HUES6 (cell line): ENCODE measurements at regions not wholly inside any gene's neighbourhood (a gene's known extent, or its start where the extent isn't known, plus 50 kb on each side); places are given as distances from the start of the nearest gene placed in this dataset.
"Not testable (repeated sequence)": the region's sequence is repeated elsewhere in the genome, so short reads cannot be mapped to it uniquely, and the experiment has no call there.

Experiments used
- H3K27ac ChIP-seq: 2 replicates; pipeline ENCODE4 v1.7.0; 2013; ENCODE audit warnings: low read depth, mild to moderate bottlenecking, low read length, inconsistent platforms
- H3K27me3 ChIP-seq: 2 replicates; pipeline ENCODE4 v1.6.1; 2013; ENCODE audit warnings: low read length; ENCODE audit not compliant: control insufficient read depth, insufficient read depth
- H3K36me3 ChIP-seq: 2 replicates; pipeline ENCODE4 v1.6.1; 2013; ENCODE audit warnings: low read length; ENCODE audit not compliant: control insufficient read depth, insufficient read depth
- H3K4me1 ChIP-seq: 2 replicates; pipeline ENCODE4 v1.6.1; 2013; ENCODE audit warnings: low read length; ENCODE audit not compliant: control insufficient read depth, insufficient read depth
- H3K4me3 ChIP-seq: 2 replicates; pipeline ENCODE4 v1.5.1; 2013; ENCODE audit warnings: low read depth, low read length
- H3K9ac ChIP-seq: one replicate; pipeline ENCODE4 v1.6.1; 2013; ENCODE audit warnings: mild to moderate bottlenecking, low read length
- H3K9me3 ChIP-seq: 2 replicates; pipeline ENCODE4 v1.6.1; 2013; ENCODE audit warnings: low read depth, low read length; ENCODE audit not compliant: control insufficient read depth, insufficient read depth

GRCh38 chr5:40258222-40258621 is 421.5 kb upstream of the PTGER4 start:
- H3K9ac ChIP-seq, result no peak overlapping the region
- no peaks in the 10 kb centered on the region for H3K9me3 ChIP-seq
- no peak overlapping the region for H3K4me3 ChIP-seq
- no peaks in the 10 kb centered on the region for H3K36me3 ChIP-seq
- no peaks in the 10 kb centered on the region for H3K4me1 ChIP-seq
- no peaks in the 10 kb centered on the region for H3K27me3 ChIP-seq
- H3K27ac ChIP-seq, result no peak overlapping the region

- no peaks in the 10 kb centered on the region for H3K36me3 ChIP-seq
Observed at GRCh38 chr5:40240671-40241070, 439.0 kb upstream of the PTGER4 start.

GRCh38 chr5:40240111-40240510 is 439.6 kb upstream of the PTGER4 start:
- H3K4me1 ChIP-seq, result no peaks in the 10 kb centered on the region
- H3K27me3 ChIP-seq, result no peaks in the 10 kb centered on the region
- no peak overlapping the region for H3K4me3 ChIP-seq
- no peak overlapping the region for H3K9ac ChIP-seq
- no peak overlapping the region for H3K27ac ChIP-seq
- peaks cover 5% of the 10 kb centered on the region; the same call in 1 of the 2 replicates for H3K9me3 ChIP-seq
- H3K36me3 ChIP-seq, result no peaks in the 10 kb centered on the region

More at GRCh38 chr5:40240671-40241070, 439.0 kb upstream of the PTGER4 start:
- H3K4me1 ChIP-seq, result no peaks in the 10 kb centered on the region
- H3K9ac ChIP-seq, result no peak overlapping the region
- H3K4me3 ChIP-seq, result no peak overlapping the region
- peaks cover 5% of the 10 kb centered on the region; the same call in 1 of the 2 replicates for H3K9me3 ChIP-seq
- H3K27ac ChIP-seq, result no peak overlapping the region
- no peaks in the 10 kb centered on the region for H3K27me3 ChIP-seq

GRCh38 chr5:40238066-40238745 is 441.5 kb upstream of the PTGER4 start:
- H3K27ac ChIP-seq, result no peak overlapping the region
- peaks cover 5% of the 10 kb centered on the region; the same call in 1 of the 2 replicates for H3K9me3 ChIP-seq
- H3K4me1 ChIP-seq, result no peaks in the 10 kb centered on the region
- H3K27me3 ChIP-seq, result no peaks in the 10 kb centered on the region
- no peak overlapping the region for H3K9ac ChIP-seq
- H3K36me3 ChIP-seq, result no peaks in the 10 kb centered on the region
- no peak overlapping the region for H3K4me3 ChIP-seq

GRCh38 chr5:40235471-40236400 is 444.0 kb upstream of the PTGER4 start:
- Histone ChIP-seq H3K9ac (no peak overlapping the region), H3K4me3 (no peak overlapping the region), H3K9me3 (peaks cover 5% of the 10 kb centered on the region; the same call in 1 of the 2 replicates), H3K36me3 (no peaks in the 10 kb centered on the region), H3K27me3 (no peaks in the 10 kb centered on the region), H3K4me1 (no peaks in the 10 kb centered on the region), H3K27ac (no peak overlapping the region)

- Histone ChIP-seq H3K9ac (no peak overlapping the region), H3K27me3 (no peaks in the 10 kb centered on the region), H3K9me3 (no peaks in the 10 kb centered on the region), H3K4me1 (no peaks in the 10 kb centered on the region), H3K36me3 (no peaks in the 10 kb centered on the region), H3K27ac (no peak overlapping the region), H3K4me3 (no peak overlapping the region)
Observed at GRCh38 chr5:40233268-40233667, 446.4 kb upstream of the PTGER4 start.

GRCh38 chr5:40227931-40228330 is 451.8 kb upstream of the PTGER4 start:
- H3K9me3 ChIP-seq, result no peaks in the 10 kb centered on the region
- no peak overlapping the region for H3K27ac ChIP-seq
- H3K4me1 ChIP-seq, result 0 out of 2 replicates have a peak, but pooled peaks cover 4% of the 10 kb centered on the region
- no peak overlapping the region for H3K9ac ChIP-seq
- no peaks in the 10 kb centered on the region for H3K36me3 ChIP-seq
- no peaks in the 10 kb centered on the region for H3K27me3 ChIP-seq
- no peak overlapping the region for H3K4me3 ChIP-seq

GRCh38 chr5:40227366-40227765 is 452.3 kb upstream of the PTGER4 start:
- no peaks in the 10 kb centered on the region for H3K9me3 ChIP-seq
- no peak overlapping the region for H3K27ac ChIP-seq
- 0 out of 2 replicates have a peak, but pooled peaks cover 4% of the 10 kb centered on the region for H3K4me1 ChIP-seq
- H3K9ac ChIP-seq, result no peak overlapping the region
- H3K36me3 ChIP-seq, result no peaks in the 10 kb centered on the region
- no peak overlapping the region for H3K4me3 ChIP-seq
- H3K27me3 ChIP-seq, result no peaks in the 10 kb centered on the region

- Histone ChIP-seq H3K9me3 (no peaks in the 10 kb centered on the region), H3K36me3 (no peaks in the 10 kb centered on the region), H3K4me3 (no peak overlapping the region), H3K27me3 (no peaks in the 10 kb centered on the region), H3K9ac (no peak overlapping the region), H3K4me1 (0 out of 2 replicates have a peak, but pooled peaks cover 4% of the 10 kb centered on the region), H3K27ac (no peak overlapping the region)
Observed at GRCh38 chr5:40226906-40227305, 452.8 kb upstream of the PTGER4 start.

- H3K27me3 ChIP-seq, H3K36me3 ChIP-seq, H3K9ac ChIP-seq, H3K4me1 ChIP-seq, H3K9me3 ChIP-seq, H3K27ac ChIP-seq, H3K4me3 ChIP-seq: not testable (repeated sequence)
Observed at GRCh38 chr5:40225147-40225546, 454.6 kb upstream of the PTGER4 start.

GRCh38 chr5:40224421-40224820 is 455.3 kb upstream of the PTGER4 start:
- no peak overlapping the region for H3K27ac ChIP-seq
- H3K4me3 ChIP-seq, result no peak overlapping the region
- H3K9me3 ChIP-seq, result no peaks in the 10 kb centered on the region
- H3K4me1 ChIP-seq, result 0 out of 2 replicates have a peak, but pooled peaks cover 4% of the 10 kb centered on the region
- no peak overlapping the region for H3K9ac ChIP-seq
- H3K27me3 ChIP-seq, result no peaks in the 10 kb centered on the region
- no peaks in the 10 kb centered on the region for H3K36me3 ChIP-seq
